Naive B cell (primary cell): ENCODE measurements at regions not wholly inside any gene's neighbourhood (a gene's known extent, or its start where the extent isn't known, plus 50 kb on each side); places are given as distances from the start of the nearest gene placed in this dataset.

ENCODE experiments used
- ATAC-seq, 2 donors: fragments of 150-1000 bp; cut with Tn5 transposase; 2 replicates each; pipeline ENCODE4 v1.10.0; 2021; ENCODE audit warnings: low read depth in 2 of 2, mild to moderate bottlenecking in 2 of 2, moderate library complexity in 2 of 2
- DNase-seq: peaks from one replicate; pipeline ENCODE4 v3.0.0; 2022
- H3K27ac Mint-ChIP-seq, 6 donors: one replicate each; pipeline ENCODE4 v1.8.0; 2020 to 2022; ENCODE audit warnings: mild to moderate bottlenecking in 6 of 6, mixed read lengths in 6 of 6, moderate library complexity in 5 of 6, inconsistent platforms in 2 of 6
- H3K27me3 Mint-ChIP-seq, 3 donors: one replicate each; pipeline ENCODE4 v1.8.0; 2021 to 2022; ENCODE audit warnings: mixed read lengths in 3 of 3, mild to moderate bottlenecking in 1 of 3
- H3K36me3 Mint-ChIP-seq, 2 donors: one replicate each; pipeline ENCODE4 v1.8.0; 2020 to 2022; ENCODE audit warnings: mixed read lengths in 2 of 2, inconsistent platforms in 1 of 2, mild to moderate bottlenecking in 1 of 2
- H3K4me1 Mint-ChIP-seq, 3 donors: one replicate each; pipeline ENCODE4 v1.8.0; 2020 to 2022; ENCODE audit warnings: mixed read lengths in 3 of 3, inconsistent platforms in 1 of 3, mild to moderate bottlenecking in 1 of 3, moderate library complexity in 1 of 3
- H3K4me3 Mint-ChIP-seq, 8 donors: one replicate each; pipeline ENCODE4 v1.8.0; 2020 to 2022; ENCODE audit warnings: mild to moderate bottlenecking in 8 of 8, mixed read lengths in 8 of 8, moderate library complexity in 8 of 8, inconsistent platforms in 2 of 8
- H3K9me3 Mint-ChIP-seq, 7 donors: one replicate each; pipeline ENCODE4 v1.8.0; 2020 to 2022; ENCODE audit warnings: mixed read lengths in 7 of 7, mild to moderate bottlenecking in 5 of 7, inconsistent platforms in 2 of 7, moderate library complexity in 1 of 7

DNA sequence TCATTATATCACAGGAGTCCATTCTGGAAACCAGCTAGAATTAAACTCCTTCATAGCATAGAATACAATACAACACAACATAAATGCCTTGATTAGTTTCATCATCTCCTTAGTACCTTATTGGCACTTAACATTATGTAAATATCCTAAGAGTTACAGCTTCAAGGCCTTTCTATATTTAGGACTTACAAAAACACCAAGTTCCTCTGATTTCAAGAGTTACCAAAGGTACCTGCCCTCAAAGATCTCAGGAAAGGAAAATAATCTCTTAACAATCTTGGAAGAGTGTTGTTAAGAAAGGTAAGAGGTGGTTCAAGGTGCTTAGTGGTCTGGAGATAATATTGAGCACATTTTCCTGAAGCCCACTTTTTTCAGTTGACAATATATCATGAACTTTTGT, 477.7 kb downstream of the IGSF11 start:
- Mint-ChIP-seq H3K4me3 (no peak overlapping the region), H3K9me3 (peaks cover 0 to 13% (median 3%) of the 10 kb centered on the region in 7 donors), H3K27me3 (no peaks in the 10 kb centered on the region), H3K36me3 (no peaks in the 10 kb centered on the region), H3K27ac (no peak overlapping the region), H3K4me1 (no peaks in the 10 kb centered on the region)
- DNase-seq (no peak), ATAC-seq (no peak)

DNA sequence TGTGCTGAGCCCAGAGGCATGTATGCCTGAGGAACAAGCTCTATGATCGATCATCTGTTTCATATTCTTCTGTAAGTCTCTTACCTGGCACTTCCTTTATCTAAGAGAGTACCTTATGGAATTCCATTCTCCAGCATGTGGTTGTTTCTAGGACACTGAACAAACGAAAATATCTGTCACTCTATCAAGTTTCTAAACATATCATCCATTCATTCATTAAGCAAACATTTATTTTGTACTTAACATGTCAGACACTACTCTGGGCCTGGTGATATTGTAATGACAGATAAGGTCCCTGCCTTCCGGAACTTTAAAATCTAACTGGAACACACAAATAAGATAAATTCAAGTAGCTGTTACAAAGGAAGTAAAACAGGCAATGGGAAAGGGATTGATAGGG, 477.1 kb downstream of the IGSF11 start:
- Mint-ChIP-seq H3K4me1 (no peaks in the 10 kb centered on the region), H3K9me3 (peaks cover 0 to 9% (median 3%) of the 10 kb centered on the region in 7 donors), H3K27ac (no peak overlapping the region), H3K36me3 (no peaks in the 10 kb centered on the region), H3K27me3 (no peaks in the 10 kb centered on the region), H3K4me3 (no peak overlapping the region)
- DNase-seq (no peak), ATAC-seq (no peak)

DNA sequence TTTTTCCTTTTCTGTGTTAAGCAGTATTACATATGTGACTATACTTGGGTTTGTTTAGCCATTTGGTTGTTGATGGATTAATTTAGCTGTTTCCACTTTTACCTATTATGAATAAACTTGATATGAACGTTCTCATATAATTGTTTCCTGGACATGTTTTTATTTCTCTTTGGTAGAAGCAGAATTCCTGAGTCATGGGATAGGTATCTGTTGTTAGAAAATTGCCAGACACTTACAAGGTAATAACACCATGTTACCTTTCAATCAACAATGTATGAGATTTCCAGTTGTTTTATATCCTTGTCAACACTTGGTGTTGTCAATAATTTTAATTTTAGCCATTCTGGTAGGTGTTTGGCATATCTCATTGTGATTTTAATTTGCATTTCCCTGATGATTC, 475.4 kb downstream of the IGSF11 start:
- Mint-ChIP-seq H3K36me3 (no peaks in the 10 kb centered on the region), H3K4me1 (no peaks in the 10 kb centered on the region), H3K9me3 (peaks cover 0 to 17% (median 5%) of the 10 kb centered on the region in 7 donors), H3K27ac (no peak overlapping the region), H3K4me3 (no peak overlapping the region), H3K27me3 (no peaks in the 10 kb centered on the region)
- DNase-seq (no peak), ATAC-seq (no peak)

DNA sequence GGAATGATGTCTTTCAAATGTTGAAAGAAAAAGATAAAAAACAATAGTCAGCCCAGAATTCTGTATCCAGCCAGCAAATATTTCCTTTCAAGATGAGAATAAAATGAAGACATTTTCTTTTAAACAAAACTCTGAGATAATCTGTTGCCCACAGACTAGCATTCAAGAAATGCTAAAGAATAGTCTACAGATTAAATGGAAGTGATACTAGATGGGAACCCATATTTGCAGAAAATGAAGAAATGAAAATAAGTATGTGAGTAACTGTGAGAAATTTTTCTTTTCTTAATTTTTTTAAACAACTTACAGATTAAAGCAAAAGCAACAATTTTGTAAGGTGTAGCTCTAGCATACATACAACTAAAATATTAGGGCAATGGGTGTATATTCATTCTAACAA, 469.8 kb downstream of the IGSF11 start:
- H3K36me3 Mint-ChIP-seq = peaks cover 0 to 8% of the 10 kb centered on the region in 2 donors
- no peak for ATAC-seq
- no peak overlapping the region for H3K27ac Mint-ChIP-seq
- H3K4me1 Mint-ChIP-seq = no peaks in the 10 kb centered on the region
- no peak for DNase-seq
- no peaks in the 10 kb centered on the region for H3K27me3 Mint-ChIP-seq
- H3K4me3 Mint-ChIP-seq = no peak overlapping the region
- peaks cover 4 to 24% (median 14%) of the 10 kb centered on the region in 7 donors for H3K9me3 Mint-ChIP-seq

DNA sequence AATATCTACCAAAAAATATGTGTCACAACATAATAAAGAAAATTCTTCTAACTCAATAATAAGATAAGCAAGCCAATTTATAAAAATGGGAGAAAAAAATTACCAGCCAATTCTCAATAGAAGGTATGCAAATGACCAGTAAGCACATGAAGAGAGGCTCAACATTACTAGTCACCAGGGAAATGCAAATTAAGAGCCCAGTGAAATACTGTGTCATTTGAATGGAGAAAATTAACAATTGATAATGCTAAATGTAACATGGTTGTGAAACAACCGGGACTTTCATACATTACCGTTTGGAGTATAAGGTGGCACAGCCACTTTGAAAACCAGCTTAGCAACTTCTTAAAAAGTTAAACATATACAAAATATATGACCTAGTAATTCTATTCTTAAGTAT, 460.7 kb downstream of the IGSF11 start:
- ATAC-seq (no peak), DNase-seq (no peak)
- no peaks in the 10 kb centered on the region for H3K4me1 Mint-ChIP-seq
- peaks cover 0 to 3% of the 10 kb centered on the region in 2 donors for H3K36me3 Mint-ChIP-seq
- peaks cover 0 to 11% (median 8%) of the 10 kb centered on the region in 7 donors for H3K9me3 Mint-ChIP-seq
- no peak overlapping the region for H3K27ac Mint-ChIP-seq
- no peak overlapping the region for H3K4me3 Mint-ChIP-seq
- no peaks in the 10 kb centered on the region for H3K27me3 Mint-ChIP-seq

DNA sequence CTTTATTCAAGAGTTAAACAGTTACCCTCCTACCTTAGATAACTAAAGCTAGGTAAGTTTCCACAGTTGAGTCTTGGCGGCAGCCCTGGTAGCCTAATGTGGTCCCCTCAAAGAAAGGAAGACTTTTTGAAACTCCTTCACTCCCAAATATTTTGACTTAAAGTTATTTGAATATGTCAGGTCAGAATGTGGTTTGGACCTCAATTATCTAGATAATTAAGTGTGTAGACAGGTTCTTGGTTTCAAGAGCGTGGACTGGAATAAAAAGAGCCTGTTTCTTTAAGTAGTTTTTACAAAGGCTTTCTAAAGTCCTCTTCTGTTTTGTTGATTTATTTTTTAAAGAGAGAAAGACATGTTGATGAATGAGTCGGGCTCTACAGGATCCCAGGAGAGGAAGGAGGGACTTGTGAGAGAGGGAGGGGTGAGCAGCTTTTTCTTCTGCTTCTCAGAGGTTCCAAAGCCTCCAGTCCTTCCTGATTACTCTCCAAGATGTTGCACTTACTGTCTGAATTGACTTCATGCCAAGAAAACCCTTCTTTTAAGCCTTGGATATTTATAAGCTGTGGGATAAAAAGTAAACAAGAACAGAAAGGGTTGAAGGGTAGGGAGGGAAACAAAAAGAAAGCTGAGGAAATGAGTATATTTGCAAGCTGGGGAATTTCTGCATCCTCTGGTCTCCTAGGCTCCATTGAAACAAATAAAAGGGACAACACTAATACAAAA, 457.4 kb downstream of the IGSF11 start:
- no peaks in the 10 kb centered on the region for H3K36me3 Mint-ChIP-seq
- H3K27me3 Mint-ChIP-seq = no peaks in the 10 kb centered on the region
- DNase-seq (no peak), ATAC-seq (no peak)
- no peaks in the 10 kb centered on the region for H3K4me1 Mint-ChIP-seq
- no peak overlapping the region for H3K27ac Mint-ChIP-seq
- H3K9me3 Mint-ChIP-seq = peaks cover 0 to 5% (median 0%) of the 10 kb centered on the region in 7 donors
- no peak overlapping the region for H3K4me3 Mint-ChIP-seq

DNA sequence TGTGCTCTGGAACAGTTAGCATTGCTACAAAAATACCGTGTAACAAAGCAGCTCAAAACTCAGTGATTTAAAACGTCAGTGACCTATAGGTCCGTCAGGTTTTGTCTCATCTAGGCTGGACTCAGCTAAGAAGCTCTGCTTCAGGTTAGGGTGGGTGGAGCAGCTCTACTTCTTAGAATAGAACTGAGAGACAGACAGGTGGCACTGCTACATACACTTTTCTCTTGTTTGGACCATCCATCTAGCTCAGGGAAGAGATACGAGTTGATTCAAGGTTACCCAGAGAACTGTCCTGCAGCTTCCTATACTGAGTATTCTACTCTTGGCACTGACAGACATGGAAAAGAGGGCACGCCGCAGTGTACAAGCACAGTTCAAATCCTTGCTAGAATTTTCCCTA, 456.1 kb downstream of the IGSF11 start:
- Mint-ChIP-seq H3K36me3 (no peaks in the 10 kb centered on the region), H3K4me3 (no peak overlapping the region), H3K9me3 (peaks cover 0 to 9% (median 0%) of the 10 kb centered on the region in 7 donors), H3K4me1 (no peaks in the 10 kb centered on the region), H3K27me3 (no peaks in the 10 kb centered on the region), H3K27ac (no peak overlapping the region)
- no peak for DNase-seq
- no peak for ATAC-seq

DNA sequence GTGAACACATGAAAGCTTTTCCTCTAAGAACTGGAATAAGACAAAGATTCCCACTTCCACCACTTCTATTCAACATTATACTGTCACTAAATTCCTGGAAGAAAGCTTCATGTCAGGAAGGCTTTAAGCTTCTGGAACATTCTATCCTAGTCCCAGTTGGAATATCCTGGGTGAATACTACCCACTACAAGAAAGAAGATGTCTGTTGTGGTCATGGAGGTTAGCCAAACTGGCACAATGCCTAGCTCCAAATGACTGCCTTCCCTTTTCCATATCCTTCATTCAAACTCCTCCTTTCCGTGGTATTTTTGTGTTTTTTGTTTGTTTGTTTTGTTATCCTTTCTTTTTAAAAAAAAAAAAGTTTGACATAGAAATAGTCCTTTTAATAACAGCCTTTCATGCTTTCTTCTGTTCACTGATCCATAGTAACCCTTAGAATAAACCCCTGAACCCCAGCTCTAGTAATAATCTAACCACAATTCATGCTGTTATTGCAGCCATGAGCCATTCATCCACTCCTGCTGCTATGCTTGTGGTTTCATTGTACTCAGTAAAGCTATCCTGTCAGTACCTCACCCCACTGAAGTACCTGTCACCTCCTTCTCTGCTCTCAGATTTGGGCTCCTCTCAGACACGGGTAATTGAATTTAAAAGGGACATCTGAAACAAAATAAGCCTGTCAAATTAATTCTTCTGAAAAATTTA, 447.5 kb downstream of the IGSF11 start:
- Mint-ChIP-seq H3K36me3 (no peaks in the 10 kb centered on the region), H3K27me3 (no peaks in the 10 kb centered on the region), H3K27ac (no peak overlapping the region), H3K4me3 (no peak overlapping the region), H3K9me3 (peaks cover 0 to 10% (median 5%) of the 10 kb centered on the region in 7 donors), H3K4me1 (no peaks in the 10 kb centered on the region)
- no peak for DNase-seq
- ATAC-seq = no peak

DNA sequence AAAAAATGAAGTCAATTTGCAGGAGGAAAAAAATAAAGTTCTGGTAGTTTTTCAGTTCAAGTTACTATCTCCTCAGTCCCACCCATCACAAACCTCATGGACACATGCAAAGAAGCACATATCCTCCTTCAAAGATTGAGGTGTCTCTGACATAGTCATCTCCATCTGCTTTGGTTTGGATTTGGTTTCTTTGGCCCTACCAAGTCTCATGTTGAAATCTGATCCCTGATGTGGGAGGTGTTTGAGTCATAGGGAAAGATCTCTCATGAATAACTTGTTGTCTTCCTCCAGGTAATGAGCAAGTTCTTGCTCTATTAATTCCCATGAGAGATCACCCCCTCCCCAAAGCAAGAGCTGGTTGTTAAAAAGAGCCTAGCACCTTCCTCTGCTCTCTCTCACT, 446.8 kb downstream of the IGSF11 start:
- H3K27ac Mint-ChIP-seq = no peak overlapping the region
- H3K27me3 Mint-ChIP-seq = no peaks in the 10 kb centered on the region
- H3K4me3 Mint-ChIP-seq = no peak overlapping the region
- ATAC-seq = no peak
- no peaks in the 10 kb centered on the region for H3K4me1 Mint-ChIP-seq
- DNase-seq = no peak
- H3K9me3 Mint-ChIP-seq = peaks cover 0 to 10% (median 7%) of the 10 kb centered on the region in 7 donors
- H3K36me3 Mint-ChIP-seq = no peaks in the 10 kb centered on the region

DNA sequence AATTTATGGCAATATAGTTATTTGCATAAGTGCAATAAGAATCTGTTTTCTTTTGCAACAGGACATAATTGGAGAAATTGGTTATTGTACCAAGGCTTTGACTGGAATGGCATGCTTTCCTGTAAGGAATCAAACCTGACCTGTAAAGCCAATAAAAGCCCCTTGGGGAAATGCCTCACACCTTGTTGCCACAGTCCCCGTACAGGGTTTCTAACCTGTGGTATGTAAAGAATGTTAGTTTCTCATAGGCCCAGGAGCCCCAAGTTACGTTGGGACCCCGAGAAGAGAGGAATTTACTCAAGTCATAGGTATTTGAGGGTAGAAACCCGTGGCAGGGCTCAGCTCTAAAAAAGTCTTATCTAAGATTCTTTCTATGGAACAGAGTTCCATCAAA, 441.4 kb downstream of the IGSF11 start:
- Mint-ChIP-seq H3K36me3 (no peaks in the 10 kb centered on the region), H3K4me3 (no peak overlapping the region), H3K9me3 (peaks cover 7 to 13% (median 9%) of the 10 kb centered on the region in 7 donors), H3K4me1 (no peaks in the 10 kb centered on the region), H3K27ac (no peak overlapping the region), H3K27me3 (no peaks in the 10 kb centered on the region)
- ATAC-seq (no peak), DNase-seq (no peak)

DNA sequence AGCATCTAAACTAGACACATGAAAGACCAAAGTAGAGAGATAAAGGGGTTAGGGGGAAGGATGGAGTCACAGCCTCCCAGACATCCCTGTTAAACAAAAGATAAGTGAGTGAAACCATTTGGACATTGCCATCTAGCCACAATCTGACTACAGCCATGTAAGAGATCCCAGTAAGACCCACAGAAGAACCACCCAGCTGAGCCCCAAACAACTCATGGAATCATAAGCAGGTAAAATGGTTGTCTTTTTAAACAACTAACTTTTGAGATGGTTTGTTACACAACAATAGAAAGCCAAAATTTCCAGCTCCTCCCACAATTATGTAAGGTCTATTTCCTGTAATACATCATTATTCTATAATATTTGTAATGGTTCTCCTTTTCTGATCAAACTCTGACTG, 437.5 kb downstream of the IGSF11 start:
- Mint-ChIP-seq H3K9me3 (peaks cover 4 to 10% (median 6%) of the 10 kb centered on the region in 7 donors), H3K27ac (no peak overlapping the region), H3K36me3 (no peaks in the 10 kb centered on the region), H3K4me1 (no peaks in the 10 kb centered on the region), H3K27me3 (no peaks in the 10 kb centered on the region), H3K4me3 (no peak overlapping the region)
- ATAC-seq = no peak
- no peak for DNase-seq

DNA sequence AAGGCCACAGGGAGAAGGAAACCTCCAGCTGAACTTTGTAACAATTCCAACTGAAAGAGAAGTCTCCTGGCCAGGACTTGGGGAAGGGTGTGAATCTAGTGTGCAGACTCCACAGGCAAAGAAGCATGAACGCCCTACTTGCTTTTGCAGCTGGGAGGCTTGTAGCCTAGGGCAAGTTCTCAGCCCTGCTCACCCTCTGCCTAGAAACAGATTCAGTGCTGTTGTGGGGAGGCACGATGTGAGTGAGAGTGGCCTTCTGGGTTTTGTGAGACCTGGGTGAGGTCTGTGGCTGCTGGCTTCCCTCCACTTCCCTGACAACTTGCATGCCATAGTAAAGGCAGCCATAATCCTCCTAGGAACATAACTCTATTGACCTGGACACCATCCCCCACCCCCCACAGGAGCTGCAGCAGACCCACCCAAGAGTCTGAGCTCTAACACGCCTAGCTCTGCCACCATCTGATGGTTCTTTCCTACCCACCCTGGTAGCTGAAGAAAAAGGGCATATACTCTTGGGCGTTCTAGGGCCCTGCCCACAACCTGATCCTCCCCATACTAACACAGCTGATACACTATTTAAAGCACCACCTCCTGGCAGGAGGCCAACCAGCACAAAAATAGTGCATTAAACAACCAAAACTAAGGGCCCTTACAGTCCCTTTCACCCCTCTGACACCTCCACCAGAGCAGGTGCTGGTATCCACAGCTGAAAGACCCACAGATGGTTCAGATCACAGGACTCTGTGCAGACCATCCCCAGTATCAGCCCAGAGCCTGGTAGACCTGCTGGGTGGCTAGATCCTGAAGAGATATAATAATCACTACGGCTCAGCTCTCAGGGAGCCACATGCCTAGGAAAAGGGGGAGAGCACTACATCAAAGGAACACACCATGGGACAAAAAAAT, 426.5 kb downstream of the IGSF11 start:
- H3K27me3 Mint-ChIP-seq = no peaks in the 10 kb centered on the region
- H3K27ac Mint-ChIP-seq = no peak overlapping the region
- H3K4me1 Mint-ChIP-seq = no peaks in the 10 kb centered on the region
- no peak for DNase-seq
- H3K4me3 Mint-ChIP-seq = no peak overlapping the region
- peaks cover 8 to 37% (median 11%) of the 10 kb centered on the region in 7 donors for H3K9me3 Mint-ChIP-seq
- no peaks in the 10 kb centered on the region for H3K36me3 Mint-ChIP-seq
- no peak for ATAC-seq

DNA sequence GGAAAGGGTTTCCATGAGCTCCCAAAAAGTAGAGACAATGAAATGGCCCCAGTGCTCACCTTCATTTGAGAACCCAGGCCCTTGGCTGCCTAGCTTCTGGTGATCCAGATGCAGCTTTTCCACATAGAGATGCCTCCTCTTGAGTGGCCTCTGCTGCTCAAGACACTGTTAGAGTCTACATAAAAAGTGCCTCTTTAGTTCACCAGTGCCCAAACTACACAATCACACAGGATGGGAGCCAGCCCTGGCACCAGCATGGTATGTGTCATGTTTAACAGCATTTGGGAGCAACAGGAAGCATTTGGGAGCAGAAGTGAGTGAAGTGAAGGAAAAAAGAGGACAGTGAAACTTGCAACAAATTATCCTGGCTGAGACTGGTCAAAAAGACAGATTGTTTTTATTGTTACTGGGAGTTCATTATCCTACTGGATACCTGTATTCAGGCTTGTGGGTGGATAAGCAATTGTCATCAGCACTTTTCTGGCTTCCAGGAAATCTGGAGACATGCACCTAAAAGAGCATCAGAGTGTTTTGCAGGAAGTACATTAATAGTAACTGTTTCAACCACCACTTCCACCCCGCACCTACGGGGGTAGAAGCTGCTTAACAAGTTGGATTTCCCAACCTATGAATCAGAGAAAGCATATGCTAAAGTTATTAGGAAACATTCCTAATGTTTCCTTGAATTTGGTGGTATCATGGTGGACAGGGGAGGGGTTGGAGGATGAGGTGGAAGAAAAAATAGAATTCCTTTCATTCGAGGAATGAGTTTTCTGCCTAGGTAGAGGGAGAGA, 416.2 kb downstream of the IGSF11 start:
- peaks cover 0 to 7% (median 3%) of the 10 kb centered on the region in 7 donors for H3K9me3 Mint-ChIP-seq
- no peaks in the 10 kb centered on the region for H3K27me3 Mint-ChIP-seq
- H3K4me3 Mint-ChIP-seq = no peak overlapping the region
- no peak overlapping the region for H3K27ac Mint-ChIP-seq
- ATAC-seq (no peak), DNase-seq (no peak)
- H3K4me1 Mint-ChIP-seq = no peaks in the 10 kb centered on the region
- H3K36me3 Mint-ChIP-seq = no peaks in the 10 kb centered on the region
